Body of pancreas (tissue), 4 donors: ENCODE measurements at regions not wholly inside any gene's neighbourhood (a gene's known extent, or its start where the extent isn't known, plus 50 kb on each side); places are given as distances from the start of the nearest gene placed in this dataset.

ENCODE experiments used
- ATAC-seq: fragments of 150-250 bp; one replicate; pipeline ENCODE4 v1.9.1; 2016
- DNase-seq, 4 donors: peaks; one replicate each; pipeline ENCODE4 v3.0.0-alpha.2; 2019
- H3K27ac ChIP-seq, 4 donors: fragments of 200-600 bp; sonication (generic); 1 replicate in 3 of 4; 2 replicates in 1 of 4; pipeline versions ENCODE4 v1.5.1 to v1.6.1; 2016 to 2019; ENCODE audit warnings: mild to moderate bottlenecking in 1 of 4, mixed read lengths in 1 of 4, moderate library complexity in 1 of 4
- H3K27me3 ChIP-seq, 2 donors: fragments of 200-600 bp; sonication (generic); one replicate each; pipeline ENCODE4 v1.6.0; 2016; ENCODE audit warnings: mild to moderate bottlenecking in 1 of 2
- H3K36me3 ChIP-seq, 2 donors: fragments of 200-600 bp; sonication (generic); replicated peaks in 1 of 2; 2 replicates each; pipeline ENCODE4 v1.5.1; 2016; ENCODE audit warnings: low read depth in 2 of 2; ENCODE audit not compliant: insufficient read depth in 1 of 2
- H3K4me1 ChIP-seq: fragments of 200-600 bp; sonication (generic); one replicate; pipeline ENCODE4 v1.6.0; 2016
- H3K4me3 ChIP-seq, 2 donors: fragments of 200-600 bp; sonication (generic); 1 replicate in 1 of 2; 2 replicates in 1 of 2; pipeline ENCODE4 v1.5.1; 2016 to 2019
- H3K9me3 ChIP-seq, 3 donors: fragments of 200-600 bp; sonication (generic); 1 replicate in 2 of 3; 2 replicates in 1 of 3; pipeline ENCODE4 v1.5.1; 2016
- CTCF ChIP-seq, 7 experiments: fragments of 450-650 bp in 4 of 7; fragments of 200-600 bp in 3 of 7; sonication (generic) in 3 of 7; IDR thresholded peaks; one replicate each; pipeline ENCODE4 v1.5.1; 2016 to 2019; ENCODE audit warnings: antibody characterized with exemption in 7 of 7
- POLR2A ChIP-seq, 3 donors: fragments of 450-650 bp; IDR thresholded peaks; one replicate each; pipeline ENCODE4 v1.6.1; 2016; ENCODE audit warnings: antibody characterized with exemption in 3 of 3, mild to moderate bottlenecking in 2 of 3
- WGBS, 2 donors: methylation state at CpG; one replicate each; pipeline ENCODE4 v1.1.5; 2017; 5-methylcytosine and 5-hydroxymethylcytosine counted together
- intact Hi-C: fragments of 100-400 bp; cut with DNase I; formaldehyde crosslinking; loops from one replicate; pipeline ENCODE4 v1.15.1; 2023

- Histone ChIP-seq H3K4me1 (no peaks in the 10 kb centered on the region), H3K9me3 (no peaks in the 10 kb centered on the region), H3K27ac (no peak overlapping the region), H3K27me3 (no peaks in the 10 kb centered on the region), H3K36me3 (no peaks in the 10 kb centered on the region), H3K4me3 (no peak overlapping the region)
- no peak for DNase-seq
- TF ChIP-seq POLR2A (IDR thresholded peaks at IDR 0.05) (no peak), CTCF (IDR thresholded peaks at IDR 0.05) (no peak)
- intact Hi-C loops = no loop called here
- WGBS, 2 donors = 74 to 84% methylated on average over 8 to 10 of the region's 10 CpGs
- ATAC-seq = no peak
These were observed 304.9 kb downstream of the BRD1 start for GRCh38 chr22:49522582-49523373.

GRCh38 chr22:49521787-49522224 lies 305.9 kb downstream of the BRD1 start:
- H3K36me3 ChIP-seq = no peaks in the 10 kb centered on the region
- no peak for TF ChIP-seq POLR2A (IDR thresholded peaks at IDR 0.05)
- ATAC-seq (no peak), DNase-seq (no peak)
- no peaks in the 10 kb centered on the region for H3K9me3 ChIP-seq
- intact Hi-C loops = no loop called here
- WGBS, 2 donors = 57 to 68% methylated on average over 3 to 6 of the region's 6 CpGs
- H3K27ac ChIP-seq = no peak overlapping the region
- H3K27me3 ChIP-seq = no peaks in the 10 kb centered on the region
- H3K4me3 ChIP-seq = no peak overlapping the region
- no peaks in the 10 kb centered on the region for H3K4me1 ChIP-seq

- no peaks in the 10 kb centered on the region for H3K27me3 ChIP-seq
- no peak overlapping the region for H3K27ac ChIP-seq
- intact Hi-C loops = no loop called here
- H3K4me3 ChIP-seq = no peak overlapping the region
- H3K4me1 ChIP-seq = no peaks in the 10 kb centered on the region
- DNase-seq = no peak
- TF ChIP-seq CTCF (IDR thresholded peaks at IDR 0.05) = no peak
- TF ChIP-seq POLR2A (IDR thresholded peaks at IDR 0.05) = no peak
- 53 to 54% methylated on average over 18 of the region's 18 CpGs for WGBS, 2 donors
- H3K36me3 ChIP-seq = no peaks in the 10 kb centered on the region
- no peak for ATAC-seq
- H3K9me3 ChIP-seq = no peaks in the 10 kb centered on the region
These were observed 308.4 kb downstream of the BRD1 start for GRCh38 chr22:49519117-49519737.

GRCh38 chr22:49518436-49518970 lies 309.2 kb downstream of the BRD1 start:
- H3K4me1 ChIP-seq = no peaks in the 10 kb centered on the region
- no peaks in the 10 kb centered on the region for H3K27me3 ChIP-seq
- 45 to 50% methylated on average over 20 to 21 of the region's 22 CpGs for WGBS, 2 donors
- no peaks in the 10 kb centered on the region for H3K9me3 ChIP-seq
- no peaks in the 10 kb centered on the region for H3K36me3 ChIP-seq
- intact Hi-C loops = no loop called here
- no peak overlapping the region for H3K4me3 ChIP-seq
- TF ChIP-seq POLR2A (IDR thresholded peaks at IDR 0.05) = no peak
- no peak for TF ChIP-seq CTCF (IDR thresholded peaks at IDR 0.05)
- DNase-seq = no peak
- no peak overlapping the region for H3K27ac ChIP-seq
- no peak for ATAC-seq

- H3K27ac ChIP-seq = no peak overlapping the region
- no peaks in the 10 kb centered on the region for H3K4me1 ChIP-seq
- DNase-seq = no peak
- no peaks in the 10 kb centered on the region for H3K27me3 ChIP-seq
- no peak for TF ChIP-seq POLR2A (IDR thresholded peaks at IDR 0.05)
- TF ChIP-seq CTCF (IDR thresholded peaks at IDR 0.05) = no peak
- H3K9me3 ChIP-seq = no peaks in the 10 kb centered on the region
- H3K4me3 ChIP-seq = no peak overlapping the region
- intact Hi-C loops = no loop called here
- H3K36me3 ChIP-seq = no peaks in the 10 kb centered on the region
- no peak for ATAC-seq
- 65 to 78% methylated on average over 15 to 23 of the region's 23 CpGs for WGBS, 2 donors
These were observed 309.9 kb downstream of the BRD1 start for GRCh38 chr22:49517667-49518185.
